ENCODE measurements at regions not wholly inside any gene's neighbourhood (a gene's known extent, or its start where the extent isn't known, plus 50 kb on each side); places are given as distances from the start of the nearest gene placed in this dataset.

DNA sequence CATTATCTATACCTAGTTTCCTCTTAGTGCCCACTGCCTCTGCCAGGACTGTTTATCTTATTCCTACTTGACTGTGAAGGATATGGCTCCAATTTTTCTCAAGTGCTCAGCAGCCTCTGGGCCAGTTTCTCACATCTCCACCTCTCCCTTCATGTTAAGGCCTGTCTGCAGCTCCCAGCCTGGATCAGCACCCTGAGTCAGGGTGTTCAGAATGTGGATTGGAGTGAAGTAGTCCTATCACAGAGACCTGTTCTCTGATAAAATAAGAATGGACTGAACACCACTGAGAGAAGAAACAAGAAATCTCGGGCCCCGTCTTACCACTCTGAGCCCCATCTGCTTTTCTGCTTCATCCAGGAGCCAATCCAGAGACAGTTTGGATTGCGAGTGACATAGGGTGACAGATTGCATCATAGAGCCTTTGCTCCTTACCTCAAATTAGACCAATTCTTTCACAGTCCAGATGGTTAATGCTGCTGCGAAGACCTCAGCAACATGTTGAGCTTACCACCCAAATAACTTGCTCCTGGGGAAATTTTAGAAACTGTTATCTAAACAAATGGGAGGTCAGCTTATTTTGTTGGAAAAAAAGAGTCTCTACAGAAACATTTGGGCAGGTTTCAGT, 473.1 kb downstream of the PDZRN4 start:
- no peak for DNase-seq

DNA sequence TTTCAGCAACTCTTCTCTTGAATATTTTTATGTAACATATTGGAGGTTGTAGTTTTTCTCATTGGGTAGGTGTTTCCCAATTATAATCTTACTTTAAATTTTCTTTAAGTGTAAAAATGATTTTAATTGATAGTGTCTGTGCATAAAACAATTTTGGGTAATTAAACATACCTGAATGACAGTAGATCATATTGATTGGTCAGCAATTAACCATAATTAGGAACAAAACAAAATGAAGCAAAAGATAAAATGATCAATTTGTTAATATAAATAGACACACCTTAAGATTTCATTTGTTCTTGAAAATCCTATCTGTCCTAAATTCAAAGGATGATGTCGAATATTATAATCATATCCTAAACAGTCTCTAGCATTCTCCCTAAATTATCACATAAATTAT, 468.3 kb downstream of the PDZRN4 start:
- DNase-seq: no peak

GRCh38 chr12:41653386-41654326, 465.5 kb downstream of the PDZRN4 start:
- DNase-seq: no peak

DNA sequence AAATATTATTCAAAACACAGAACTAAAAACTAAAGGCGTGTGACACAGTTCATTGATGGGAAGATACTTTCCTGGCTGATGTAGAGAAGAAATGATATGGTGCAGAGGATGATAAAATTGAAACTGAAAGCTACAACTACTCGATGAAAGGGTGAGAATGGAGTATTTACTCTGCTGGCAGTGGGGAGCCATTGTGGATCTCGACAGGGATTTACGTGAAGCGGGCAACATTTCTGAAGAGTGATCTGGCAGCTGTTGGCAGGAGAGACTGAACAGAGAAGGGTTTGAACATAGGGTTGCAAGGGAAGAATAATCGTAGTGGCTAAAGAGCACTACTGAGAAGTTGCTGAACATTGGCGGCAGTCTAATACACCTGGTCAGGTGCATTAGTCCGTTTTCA, 464.9 kb downstream of the PDZRN4 start:
- DNase-seq: peak; percentile 58

DNA sequence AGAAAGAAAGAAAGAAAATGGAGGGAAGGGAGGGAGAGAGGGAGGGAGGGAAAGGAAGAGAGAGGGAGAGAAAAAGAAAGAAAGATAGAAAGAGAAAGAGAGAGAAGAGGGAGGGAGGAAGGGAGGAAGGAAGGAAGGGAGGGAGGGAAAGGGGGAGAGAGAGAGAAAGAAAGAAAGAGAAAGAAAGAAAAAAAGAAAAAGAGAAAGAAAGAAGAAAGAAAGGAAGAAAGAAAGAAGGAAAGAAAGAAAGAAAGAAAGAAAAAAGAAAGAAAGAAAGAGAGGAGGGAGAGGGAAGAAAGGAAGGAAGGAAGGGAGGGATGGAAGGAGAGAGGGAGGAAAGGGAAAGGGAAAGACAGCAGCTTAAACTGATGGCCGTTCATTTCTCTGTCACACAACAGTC, 457.5 kb downstream of the PDZRN4 start:
- no peak for DNase-seq

DNA sequence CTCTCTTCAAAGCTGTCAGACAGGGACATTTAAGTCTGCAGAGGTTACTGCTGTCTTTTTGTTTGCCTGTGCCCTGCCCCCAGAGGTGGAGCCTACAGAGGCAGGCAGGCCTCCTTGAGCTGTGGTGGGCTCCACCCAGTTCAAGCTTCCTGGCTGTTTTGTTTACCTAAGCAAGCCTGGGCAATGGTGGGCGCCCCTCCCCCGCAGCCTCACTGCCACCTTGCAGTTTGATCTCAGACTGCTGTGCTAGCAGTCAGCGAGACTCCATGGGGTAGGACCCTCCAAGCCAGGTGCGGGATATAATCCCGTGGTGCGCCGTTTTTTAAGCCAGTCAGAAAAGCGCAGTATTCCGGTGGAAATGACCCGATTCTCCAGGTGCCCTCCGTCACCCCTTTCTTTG, 454.7 kb downstream of the PDZRN4 start:
- peak; percentile 40 for DNase-seq

- no peak for DNase-seq
Measured at GRCh38 chr12:41636653-41637052, 448.5 kb downstream of the PDZRN4 start.

GRCh38 chr12:41635626-41636364, 447.7 kb downstream of the PDZRN4 start:
- DNase-seq: no peak

DNA sequence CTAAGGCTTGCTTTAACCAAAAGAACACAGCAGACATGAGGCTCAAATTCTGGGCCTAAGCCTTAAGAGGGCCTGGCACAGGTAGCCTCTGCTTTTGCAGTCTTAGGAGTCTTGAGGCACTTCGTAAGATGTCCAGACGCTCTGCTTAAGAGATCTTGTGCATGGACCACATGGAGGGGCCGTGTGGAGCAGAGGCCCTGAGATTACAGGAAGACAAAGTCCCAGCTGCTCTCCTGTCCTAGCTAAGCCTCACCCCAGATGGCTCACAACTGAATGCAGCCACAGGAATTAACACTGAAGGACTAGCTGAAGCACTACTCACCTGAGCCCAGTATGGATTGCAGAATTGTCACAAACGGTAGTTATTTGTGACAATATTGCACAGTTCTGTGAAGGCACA, 446.0 kb downstream of the PDZRN4 start:
- DNase-seq: no peak

DNA sequence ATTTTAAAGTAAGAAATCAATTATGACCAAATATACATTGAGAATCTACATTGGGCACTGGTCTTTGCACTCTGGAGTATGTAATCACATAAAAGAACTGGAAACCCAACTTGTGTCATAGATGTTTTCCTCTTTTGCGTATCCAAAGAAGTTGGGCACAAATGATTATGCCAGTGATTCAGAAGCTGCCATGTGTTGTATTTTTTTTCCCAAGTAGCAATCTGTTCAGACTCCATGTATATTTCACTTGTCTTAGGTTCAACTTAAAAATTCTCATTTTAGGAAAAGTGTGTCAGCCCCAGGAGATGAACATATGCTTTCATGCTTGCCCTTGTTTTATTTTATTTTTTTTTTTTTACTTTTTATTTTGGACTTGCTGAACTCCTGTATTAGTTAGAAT, 441.5 kb downstream of the PDZRN4 start:
- no peak for DNase-seq

- peak; percentile 3 for DNase-seq
Measured at GRCh38 chr12:41627476-41627875, 439.4 kb downstream of the PDZRN4 start.

GRCh38 chr12:41624571-41624970, 436.5 kb downstream of the PDZRN4 start:
- DNase-seq: no peak
